OCI-LY3 (cell line): ENCODE measurements at regions not wholly inside any gene's neighbourhood (a gene's known extent, or its start where the extent isn't known, plus 50 kb on each side); places are given as distances from the start of the nearest gene placed in this dataset.

ENCODE experiments used
- H2AFZ ChIP-seq: fragments of 200-600, 300-600 bp; shearing (Covaris generic); 2 replicates; pipeline ENCODE4 v1.6.0; 2014; ENCODE audit warnings: antibody characterized with exemption, low read depth, low read length
- H3K27ac ChIP-seq: fragments of 200-600, 300-600 bp; sonication (generic); 2 replicates; pipeline ENCODE4 v1.5.1; 2014; ENCODE audit warnings: mild to moderate bottlenecking, low read length, moderate library complexity, mixed read lengths
- H3K27me3 ChIP-seq: fragments of 200-600, 300-600 bp; sonication (generic); 2 replicates; pipeline ENCODE4 v1.6.1; 2014; ENCODE audit warnings: low read depth, low read length, mixed read lengths
- H3K36me3 ChIP-seq: fragments of 200-600, 300-600 bp; sonication (generic); replicated peaks from 2 replicates; pipeline ENCODE3; 2014; ENCODE audit warnings: low read depth, low read length, mixed read lengths
- H3K4me1 ChIP-seq: fragments of 300-600, 200-600 bp; sonication (generic); 2 replicates; pipeline ENCODE4 v1.6.1; 2014; ENCODE audit warnings: low read length, mixed read lengths
- H3K4me2 ChIP-seq: fragments of 200-600, 300-600 bp; sonication (generic); 2 replicates; pipeline ENCODE4 v1.6.1; 2014; ENCODE audit warnings: low read length, mixed read lengths
- H3K4me3 ChIP-seq: fragments of 300-600, 200-600 bp; sonication (generic); 2 replicates; pipeline ENCODE4 v1.5.1; 2014; ENCODE audit warnings: antibody characterized with exemption, mild to moderate bottlenecking, low read length, moderate library complexity
- H3K79me2 ChIP-seq: fragments of 300-600, 200-600 bp; shearing (Covaris generic); 2 replicates; pipeline ENCODE4 v1.6.1; 2014; ENCODE audit warnings: mild to moderate bottlenecking, low read length, mixed read lengths
- H3K9ac ChIP-seq: fragments of 300-600, 200-600 bp; shearing (Covaris generic); 2 replicates; pipeline ENCODE4 v1.6.0; 2014; ENCODE audit warnings: mild to moderate bottlenecking, low read length, moderate library complexity
- H3K9me3 ChIP-seq: fragments of 200-600, 300-600 bp; shearing (Covaris generic); 2 replicates; pipeline ENCODE4 v1.6.1; 2014; ENCODE audit warnings: low read length, mixed read lengths; ENCODE audit not compliant: insufficient read depth
- H4K20me1 ChIP-seq: fragments of 200-600, 300-600 bp; sonication (generic); 2 replicates; pipeline ENCODE4 v1.6.1; 2016; ENCODE audit warnings: low read length, mixed read lengths; ENCODE audit not compliant: insufficient read depth
- CTCF ChIP-seq: fragments of 200-600, 300-600 bp; sonication (generic); IDR thresholded peaks from 2 replicates; pipeline ENCODE4 v1.5.1; 2014; ENCODE audit warnings: antibody characterized with exemption, low read length, low read depth
- EZH2phosphoT487 ChIP-seq: fragments of 200-600 bp; shearing (Covaris generic); IDR thresholded peaks from 2 replicates; pipeline ENCODE4 v1.6.1; 2018; ENCODE audit warnings: antibody characterized with exemption, mixed run types, low read depth

- no peak for TF ChIP-seq EZH2phosphoT487
- H3K4me2 ChIP-seq: no peak overlapping the region
- H2AFZ ChIP-seq: no peak overlapping the region
- H4K20me1 ChIP-seq: no peaks in the 10 kb centered on the region
- no peak overlapping the region for H3K4me3 ChIP-seq
- no peaks in the 10 kb centered on the region for H3K9me3 ChIP-seq
- no peak overlapping the region for H3K27ac ChIP-seq
- no peaks in the 10 kb centered on the region for H3K27me3 ChIP-seq
- H3K36me3 ChIP-seq: no peaks in the 10 kb centered on the region
- H3K79me2 ChIP-seq: no peaks in the 10 kb centered on the region
- no peak overlapping the region for H3K9ac ChIP-seq
- no peaks in the 10 kb centered on the region for H3K4me1 ChIP-seq
Observed at GRCh38 chr1:166544561-166544960, 294.7 kb upstream of the POGK start.

- no peak overlapping the region for H2AFZ ChIP-seq
- H3K27ac ChIP-seq: no peak overlapping the region
- no peak overlapping the region for H3K4me3 ChIP-seq
- H3K36me3 ChIP-seq: no peaks in the 10 kb centered on the region
- H3K27me3 ChIP-seq: no peaks in the 10 kb centered on the region
- H3K9me3 ChIP-seq: no peaks in the 10 kb centered on the region
- no peaks in the 10 kb centered on the region for H3K4me1 ChIP-seq
- H3K9ac ChIP-seq: no peak overlapping the region
- H4K20me1 ChIP-seq: no peaks in the 10 kb centered on the region
- no peak for TF ChIP-seq EZH2phosphoT487
- no peak for TF ChIP-seq CTCF
- no peak overlapping the region for H3K4me2 ChIP-seq
- no peaks in the 10 kb centered on the region for H3K79me2 ChIP-seq
Observed at GRCh38 chr1:166552706-166553105, 286.6 kb upstream of the POGK start.

DNA sequence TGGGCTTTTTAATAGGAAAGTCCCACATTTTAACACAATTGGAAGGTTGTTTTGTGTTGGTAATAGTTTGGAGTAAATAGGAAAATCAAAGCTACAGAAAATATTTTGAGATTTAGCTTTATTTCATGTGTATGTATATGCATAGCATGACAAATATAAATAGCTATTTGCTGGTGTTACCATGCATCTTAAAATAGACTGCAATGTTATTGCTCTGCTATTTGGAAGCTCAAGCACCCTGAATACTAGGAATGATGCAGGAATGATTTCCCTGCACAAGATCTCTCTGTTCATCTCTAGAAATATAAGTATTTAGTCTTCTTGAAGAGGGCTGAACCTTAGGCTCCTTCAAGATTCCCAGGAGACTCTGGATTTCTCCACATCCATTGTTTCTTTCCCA, 268.3 kb upstream of the POGK start:
- Histone ChIP-seq H3K4me3 (no peak overlapping the region), H3K27me3 (peaks cover 4% of the 10 kb centered on the region; the same call in 1 of the 2 replicates), H3K36me3 (no peaks in the 10 kb centered on the region), H4K20me1 (no peaks in the 10 kb centered on the region), H2AFZ (no peak overlapping the region), H3K4me2 (no peak overlapping the region), H3K4me1 (no peaks in the 10 kb centered on the region), H3K9me3 (no peaks in the 10 kb centered on the region), H3K79me2 (no peaks in the 10 kb centered on the region), H3K27ac (no peak overlapping the region), H3K9ac (no peak overlapping the region)
- no peak for TF ChIP-seq EZH2phosphoT487
- no peak for TF ChIP-seq CTCF

DNA sequence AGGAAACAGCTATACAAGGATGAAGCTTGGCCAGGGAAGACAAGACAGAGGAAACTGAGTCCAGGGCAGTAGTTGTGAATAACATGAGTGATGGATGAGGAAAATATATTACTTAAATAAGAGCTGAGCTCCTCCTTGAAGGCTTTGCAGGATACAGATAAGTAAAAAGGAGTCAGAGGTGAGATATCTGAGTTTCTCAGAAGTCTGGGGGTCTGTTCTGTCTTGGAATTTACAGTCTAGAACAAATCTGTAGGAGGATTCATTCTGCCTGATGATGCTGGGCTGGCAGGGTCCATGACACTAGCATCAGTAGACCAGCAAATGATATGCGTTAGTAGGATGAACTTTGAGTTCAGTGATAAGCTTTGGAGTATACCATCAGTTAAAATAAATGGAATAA, 266.1 kb upstream of the POGK start:
- Histone ChIP-seq H3K9me3 (no peaks in the 10 kb centered on the region), H3K4me3 (no peak overlapping the region), H3K27me3 (peaks cover 16% of the 10 kb centered on the region), H3K27ac (no peak overlapping the region), H3K9ac (no peak overlapping the region), H3K4me2 (no peak overlapping the region), H3K79me2 (no peaks in the 10 kb centered on the region), H3K4me1 (no peaks in the 10 kb centered on the region), H2AFZ (no peak overlapping the region), H4K20me1 (no peaks in the 10 kb centered on the region), H3K36me3 (no peaks in the 10 kb centered on the region)
- TF ChIP-seq CTCF: no peak
